GM10266 (cell line): ENCODE measurements at regions not wholly inside any gene's neighbourhood (a gene's known extent, or its start where the extent isn't known, plus 50 kb on each side); places are given as distances from the start of the nearest gene placed in this dataset.

Experiments used
- DNase-seq: peaks from one replicate; pipeline ENCODE4 v3.0.0; 2012; ENCODE audit errors: extremely low spot score
- CTCF ChIP-seq: IDR thresholded peaks from 2 replicates; pipeline ENCODE4 v1.5.1; 2012; ENCODE audit warnings: mild to moderate bottlenecking, low read depth; ENCODE audit not compliant: control insufficient read depth, insufficient read depth; ENCODE audit errors: missing control alignments

DNA sequence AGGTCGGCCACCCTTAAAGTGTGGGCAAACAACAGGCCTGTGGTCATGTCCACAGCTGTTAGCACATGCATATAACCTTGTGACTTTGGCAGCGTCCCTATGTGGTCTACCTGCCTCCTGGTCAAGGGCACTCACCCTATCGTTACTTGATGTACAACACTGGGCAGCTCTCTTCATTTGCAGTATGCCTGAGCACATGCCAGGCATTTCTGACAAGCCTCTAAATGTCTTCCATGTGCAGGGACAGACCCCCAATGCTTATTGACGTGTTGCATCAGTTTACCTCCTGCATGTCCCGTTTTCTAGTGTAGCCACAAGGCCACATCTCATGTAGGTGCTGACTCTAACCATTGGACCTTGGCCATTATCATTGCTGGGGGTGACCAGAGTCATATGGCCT lies 731.7 kb upstream of the MIR17HG start:
- DNase-seq: no peak
- TF ChIP-seq CTCF: no peak

DNA sequence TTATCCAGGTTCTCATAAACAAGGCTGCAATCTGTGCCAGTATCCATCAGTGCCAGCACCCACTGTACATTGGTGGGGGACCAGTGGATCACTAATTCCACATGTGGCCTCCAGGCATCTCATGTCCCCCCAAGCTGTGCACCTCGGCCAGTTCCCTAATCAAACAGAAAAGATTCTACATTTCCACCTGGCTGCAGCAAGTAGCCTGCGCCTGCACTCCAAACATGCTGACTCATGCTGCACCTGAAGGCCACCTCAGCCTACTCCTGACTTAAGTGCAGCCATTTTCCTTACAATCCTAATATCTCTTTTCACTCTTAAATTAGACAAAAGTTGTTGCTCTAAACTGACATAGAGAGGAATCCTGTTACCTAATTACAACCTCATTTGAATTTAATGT lies 729.4 kb upstream of the MIR17HG start:
- DNase-seq: no peak
- no peak for TF ChIP-seq CTCF

DNA sequence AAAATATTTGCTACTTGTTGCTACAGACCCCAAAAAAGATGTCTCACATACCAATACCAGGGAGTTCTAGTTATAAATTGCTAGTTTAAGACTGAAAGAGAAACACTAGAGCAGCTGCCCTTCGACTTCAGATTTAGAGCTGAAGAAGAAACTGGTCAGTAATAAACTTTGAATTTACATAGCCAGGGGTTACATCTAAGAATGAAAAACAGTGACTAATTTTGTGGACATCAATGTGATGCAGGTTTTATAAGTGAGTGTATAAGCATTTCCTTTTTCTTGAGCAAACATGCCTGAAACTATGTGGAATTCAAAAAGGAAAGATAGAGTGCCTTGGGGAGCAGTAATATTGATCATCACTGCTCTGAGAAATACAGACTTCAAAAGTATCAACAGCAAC lies 724.9 kb upstream of the MIR17HG start:
- no peak for DNase-seq
- no peak for TF ChIP-seq CTCF

GRCh38 chr13:90623318-90624011 lies 724.0 kb upstream of the MIR17HG start:
- no peak for TF ChIP-seq CTCF
- no peak for DNase-seq

DNA sequence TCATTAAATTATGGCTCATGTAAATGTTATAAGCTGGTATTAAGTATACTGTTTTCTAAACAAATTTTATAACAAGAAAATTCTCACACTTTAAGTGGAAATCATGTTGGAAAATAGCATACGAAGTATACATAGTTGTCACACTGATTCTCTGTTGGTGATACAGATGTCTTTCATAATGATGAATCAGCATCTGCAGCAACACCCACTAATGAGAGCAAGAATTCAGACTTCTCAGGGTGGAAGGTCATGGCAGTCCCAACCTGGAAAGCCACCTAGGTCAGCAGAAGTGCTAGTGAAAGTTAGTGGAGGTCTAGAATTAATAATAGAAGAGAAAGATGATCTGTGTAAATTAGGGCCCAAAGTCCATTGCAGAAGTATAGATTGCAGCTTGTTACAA lies 719.7 kb upstream of the MIR17HG start:
- no peak for DNase-seq
- TF ChIP-seq CTCF: no peak

GRCh38 chr13:90628471-90628870 lies 719.0 kb upstream of the MIR17HG start:
- no peak for TF ChIP-seq CTCF
- no peak for DNase-seq

- no peak for DNase-seq
- no peak for TF ChIP-seq CTCF
These were observed 716.8 kb upstream of the MIR17HG start for GRCh38 chr13:90630716-90631115.
